GM12878 (cell line): ENCODE measurements at regions not wholly inside any gene's neighbourhood (a gene's known extent, or its start where the extent isn't known, plus 50 kb on each side); places are given as distances from the start of the nearest gene placed in this dataset.

Experiments used
- ATAC-seq: fragments of 200-7000 bp; cut with Tn5 transposase; 3 replicates; pipeline ENCODE4 v1.9.1; 2020; ENCODE audit warnings: mild to moderate bottlenecking, moderate library complexity
- BruUV-seq: library from RNA; stranded (reverse); fragments of 400-500 nt; replicated peaks from 2 replicates; lab custom pipeline; 2021; lab: Mats Ljungman, UMichigan
- CTCF ChIA-PET: fragments of 300-600 bp; sonication (Branson Sonifier 250); formaldehyde crosslinking; extraction: SDS; loops from one replicate; lab custom pipeline; 2021; ENCODE audit warnings: inconsistent platforms; lab: Yijun Ruan, JAX
- POLR2A ChIA-PET: fragments of 350-600 bp; formaldehyde crosslinking; extraction: SDS; loops from one replicate; lab custom pipeline; 2021; ENCODE audit warnings: inconsistent platforms; lab: Charles Lee
- RAD21 ChIA-PET: fragments of 300-600 bp; sonication (Branson Sonifier 250); formaldehyde crosslinking; loops from one replicate; lab custom pipeline; 2023; ENCODE audit warnings: antibody characterized with exemption; ENCODE audit not compliant: unreplicated experiment; lab: Charles Lee
- SMC1A ChIA-PET: fragments of 300-600 bp; sonication (Branson Sonifier 250); formaldehyde crosslinking; loops from one replicate; lab custom pipeline; 2023; ENCODE audit not compliant: unreplicated experiment, uncharacterized antibody; lab: Charles Lee
- DNase-seq: peaks from one replicate; pipeline ENCODE4 v3.0.0-alpha.2; 2011; ENCODE audit warnings: low read depth, low spot score
- FAIRE-seq: peaks from 3 replicates; lab custom pipeline; 2011; peaks lifted over from hg19 to GRCh38; lab: Jason Lieb, UNC
- H2AFZ ChIP-seq: 2 replicates; pipeline ENCODE4 v1.6.0; 2011; ENCODE audit warnings: low read depth, low read length, control low read depth; ENCODE audit not compliant: control insufficient read depth
- H3K27ac ChIP-seq: 2 replicates; pipeline ENCODE4 v1.5.1; 2011; ENCODE audit warnings: control low read depth; ENCODE audit not compliant: control insufficient read depth, insufficient read depth
- H3K27me3 ChIP-seq, 2 experiments: replicated peaks in 1 of 2; 2 replicates each; pipeline versions ENCODE4 v1.6.0 to v1.6.1; 2011; ENCODE audit warnings: low read length in 1 of 2; ENCODE audit not compliant: control insufficient read depth in 2 of 2, insufficient read depth in 2 of 2
- H3K36me3 ChIP-seq, 2 experiments: 2 replicates each; pipeline ENCODE4 v1.5.1; 2011; ENCODE audit warnings: low read length in 1 of 2; ENCODE audit not compliant: control insufficient read depth in 2 of 2, insufficient read depth in 2 of 2
- H3K4me1 ChIP-seq: 2 replicates; pipeline ENCODE4 v1.6.1; 2011; ENCODE audit warnings: mild to moderate bottlenecking, low read length, moderate library complexity, mixed read lengths; ENCODE audit not compliant: control insufficient read depth, insufficient read depth
- H3K4me2 ChIP-seq: 2 replicates; pipeline ENCODE4 v1.6.0; 2011; ENCODE audit warnings: control low read depth; ENCODE audit not compliant: control insufficient read depth, insufficient read depth
- H3K4me3 ChIP-seq: fragments of 200-600 bp; sonication (generic); 2 replicates; pipeline ENCODE4 v1.5.1; 2016
- H3K79me2 ChIP-seq: 2 replicates; pipeline ENCODE4 v1.6.0; 2011; ENCODE audit warnings: low read length; ENCODE audit not compliant: control insufficient read depth, insufficient read depth
- H3K9ac ChIP-seq: 2 replicates; pipeline ENCODE4 v1.8.0; 2011; ENCODE audit warnings: low read length, control low read depth, mixed read lengths; ENCODE audit not compliant: control insufficient read depth, insufficient read depth
- H3K9me3 ChIP-seq: replicated peaks from 3 replicates; pipeline ENCODE4 v1.5.1; 2011; ENCODE audit warnings: mild to moderate bottlenecking, low read length; ENCODE audit not compliant: control insufficient read depth, insufficient read depth
- H4K20me1 ChIP-seq: 2 replicates; pipeline ENCODE4 v1.6.0; 2011; ENCODE audit not compliant: control insufficient read depth, insufficient read depth
- CREB1 ChIP-seq: IDR thresholded peaks from 2 replicates; pipeline ENCODE4 v1.6.1; 2012; ENCODE audit warnings: low read depth, mild to moderate bottlenecking, inconsistent platforms
- JUNB ChIP-seq: IDR thresholded peaks from 2 replicates; pipeline ENCODE4 v1.6.1; 2016; ENCODE audit warnings: antibody characterized with exemption, mild to moderate bottlenecking
- NR2F1 ChIP-seq: fragments of 450-650 bp; conservative IDR thresholded peaks from 2 replicates; pipeline ENCODE4 v1.6.1; 2017; ENCODE audit warnings: mild to moderate bottlenecking
- RAD21 ChIP-seq: IDR thresholded peaks from 2 replicates; pipeline ENCODE4 v1.6.1; 2011; ENCODE audit warnings: mild to moderate bottlenecking, low read depth, low read length, moderate library complexity; ENCODE audit not compliant: insufficient read depth
- RAD51 ChIP-seq: fragments of 450-650 bp; IDR thresholded peaks from 2 replicates; pipeline ENCODE4 v1.6.1; 2016; ENCODE audit warnings: moderate library complexity, mild to moderate bottlenecking, inconsistent platforms
- SUZ12 ChIP-seq: fragments of 200-600 bp; sonication (generic); IDR thresholded peaks from one replicate; pipeline ENCODE4 v1.6.1; 2018; ENCODE audit warnings: antibody characterized with exemption, mild to moderate bottlenecking; ENCODE audit not compliant: unreplicated experiment
- TAF1 ChIP-seq: IDR thresholded peaks from 2 replicates; pipeline ENCODE4 v1.6.1; 2011; ENCODE audit warnings: mild to moderate bottlenecking, low read depth, low read length, borderline replicate concordance
- TBL1XR1 ChIP-seq: IDR thresholded peaks from 2 replicates; pipeline ENCODE4 v1.6.1; 2012; ENCODE audit warnings: low read depth, low read length, improper control_type of control experiment
- WGBS: methylation state at CpG from one replicate; pipeline ENCODE4 v1.1.6; 2016; ENCODE audit warnings: low lambda C conversion rate; ENCODE audit not compliant: insufficient replicate concordance, insufficient coverage; ENCODE audit errors: missing lambda C conversion rate; 5-methylcytosine and 5-hydroxymethylcytosine counted together
- in situ Hi-C: fragments of 300-500 bp; cut with MboI; formaldehyde crosslinking; loops from 9 replicates; pipeline ENCODE4 v1.14.3; 2018; ENCODE audit warnings: mixed read lengths
- intact Hi-C: fragments of 100-400 bp; cut with micrococcal nuclease; formaldehyde crosslinking; loops from one replicate; pipeline ENCODE4 v1.14.2; 2022; ENCODE audit not compliant: unreplicated experiment

- H3K4me1 ChIP-seq = no peaks in the 10 kb centered on the region
- in situ Hi-C loops = no loop called here
- H3K79me2 ChIP-seq = no peaks in the 10 kb centered on the region
- no peak overlapping the region for H3K4me3 ChIP-seq
- H3K9me3 ChIP-seq = no peaks in the 10 kb centered on the region; the same call in 2 of the 3 replicates
- H3K4me2 ChIP-seq = no peak overlapping the region
- H3K27me3 ChIP-seq = no peaks in the 10 kb centered on the region
- WGBS = 20% methylated on average over 6 of the region's 7 CpGs
- H3K9ac ChIP-seq = no peak overlapping the region
- POLR2A ChIA-PET = no interaction called here
- ATAC-seq (no peak), DNase-seq (no peak), FAIRE-seq (no peak)
- no peaks in the 10 kb centered on the region for H4K20me1 ChIP-seq
- intact Hi-C loops = no loop called here
- no peak overlapping the region for H3K27ac ChIP-seq
- TF ChIP-seq JUNB (no peak), SUZ12 (no peak)
- TF ChIP-seq, all 136 proteins: peak for 0
- ChIA-PET CTCF (no interaction called here), SMC1A (no interaction called here), RAD21 (no interaction called here)
- no peak overlapping the region for H2AFZ ChIP-seq
- no peaks in the 10 kb centered on the region for H3K36me3 ChIP-seq
- no TSS peak for BruUV-seq
Observed at GRCh38 chr14:99078426-99078825, 193.6 kb downstream of the BCL11B start.

GRCh38 chr14:99079061-99079727 lies 192.8 kb downstream of the BCL11B start:
- DNase-seq = no peak
- CTCF ChIA-PET = no interaction called here

More at GRCh38 chr14:99079061-99079727, 192.8 kb downstream of the BCL11B start:
- TF ChIP-seq CREB1 (no peak), RAD21 (no peak), TAF1 (no peak), RAD51 (no peak), NR2F1 (no peak), TBL1XR1 (no peak)
- Histone ChIP-seq H3K27me3 (no peaks in the 10 kb centered on the region), H3K79me2 (no peaks in the 10 kb centered on the region), H3K4me3 (no peak overlapping the region), H2AFZ (no peak overlapping the region), H3K9me3 (no peaks in the 10 kb centered on the region), H3K27ac (no peak overlapping the region), H3K4me2 (no peak overlapping the region), H4K20me1 (no peaks in the 10 kb centered on the region), H3K36me3 (no peaks in the 10 kb centered on the region), H3K4me1 (no peaks in the 10 kb centered on the region), H3K9ac (no peak overlapping the region)
- ChIA-PET RAD21 (no interaction called here), POLR2A (interaction anchor here (0.6 kb wide), 1 partner anchor 11 kb away, joined by 3 read pairs; no protein-coding TSS in a partner anchor), SMC1A (no interaction called here)
- WGBS = 2% methylated on average over 9 of the region's 9 CpGs
- intact Hi-C loops = no loop called here
- ATAC-seq = no peak
- in situ Hi-C loops = no loop called here
- BruUV-seq = no TSS peak
- no peak for FAIRE-seq
